Stimulated activated CD4-positive, alpha-beta T cell treated with anti-CD3 and anti-CD28 coated beads, TNF-alpha, amount 100 ng/mL, for 1 hour (primary cell): ENCODE measurements at regions not wholly inside any gene's neighbourhood (a gene's known extent, or its start where the extent isn't known, plus 50 kb on each side); places are given as distances from the start of the nearest gene placed in this dataset.

Source experiments
- DNase-seq, 3 donors: peaks; one replicate each; pipeline ENCODE4 v3.0.0-alpha.2; 2020; ENCODE audit warnings: low read depth in 3 of 3, low spot score in 1 of 3

DNA sequence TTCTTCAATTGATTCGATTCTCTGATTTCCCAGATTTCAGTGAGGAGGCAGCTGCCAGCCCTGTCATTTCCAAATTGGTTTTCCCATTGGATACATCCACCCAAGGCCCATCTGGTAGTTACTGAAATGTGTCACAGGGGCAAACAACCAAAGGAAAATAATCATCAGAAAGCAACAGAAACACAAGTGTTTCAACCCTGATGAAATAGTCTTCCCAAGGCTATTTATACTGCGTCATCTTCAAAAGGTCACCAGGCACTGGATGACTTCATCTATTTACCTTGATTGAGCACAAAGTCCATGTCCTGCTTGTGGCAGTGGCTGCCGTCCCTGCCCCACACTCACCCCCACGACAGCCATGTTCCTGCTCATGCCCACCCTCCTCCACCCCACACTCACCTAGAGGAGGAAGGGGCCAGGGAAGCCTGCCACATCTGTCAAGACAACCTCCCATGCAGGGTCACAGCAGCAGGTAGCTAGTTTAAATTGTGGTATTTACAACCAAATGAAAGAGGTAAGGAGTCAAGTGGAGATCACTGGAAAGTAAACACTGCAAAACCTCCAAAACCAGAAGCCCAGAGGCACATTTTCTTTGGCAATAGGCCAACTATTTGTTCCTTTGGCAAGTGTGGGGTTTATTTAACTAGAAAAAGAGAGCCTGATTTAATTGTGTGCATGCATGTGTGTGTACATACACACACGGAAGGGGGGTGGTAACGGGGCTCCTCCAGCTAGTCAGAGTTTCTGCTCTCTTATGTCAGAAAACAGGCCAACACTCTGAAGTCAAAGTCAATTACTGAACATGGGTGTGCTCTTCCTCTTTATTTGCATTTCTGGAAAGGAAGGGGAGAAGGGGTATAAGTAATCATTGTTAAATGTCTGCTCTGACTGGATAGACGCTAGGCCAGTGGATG lies 49.5 kb upstream of the RAB4A start:
- DNase-seq = no peak
